Esophagus muscularis mucosa (tissue), 4 donors: ENCODE measurements at regions not wholly inside any gene's neighbourhood (a gene's known extent, or its start where the extent isn't known, plus 50 kb on each side); places are given as distances from the start of the nearest gene placed in this dataset.

Source experiments
- DNase-seq: peaks from one replicate; pipeline ENCODE4 v3.0.0-alpha.2; 2017; ENCODE audit errors: extremely low spot score
- H3K27ac ChIP-seq, 4 donors: fragments of 200-600 bp; sonication (generic); replicated peaks in 1 of 4; 1 replicate in 3 of 4; 2 replicates in 1 of 4; pipeline ENCODE4 v1.5.1; 2016 to 2019; ENCODE audit warnings: mild to moderate bottlenecking in 1 of 4
- H3K27me3 ChIP-seq, 4 donors: fragments of 200-600 bp; sonication (generic); one replicate each; pipeline versions ENCODE4 v1.5.1 to v1.6.0; 2016 to 2019
- H3K36me3 ChIP-seq, 4 donors: fragments of 200-600 bp; sonication (generic); one replicate each; pipeline ENCODE4 v1.5.1; 2016 to 2019
- H3K4me1 ChIP-seq, 4 donors: fragments of 200-600 bp; sonication (generic); one replicate each; pipeline ENCODE4 v1.5.1; 2016 to 2019
- H3K4me3 ChIP-seq, 4 donors: fragments of 200-600 bp; sonication (generic); 1 replicate in 2 of 4; 2 replicates in 2 of 4; pipeline ENCODE4 v1.5.1; 2016 to 2019; ENCODE audit warnings: mild to moderate bottlenecking in 4 of 4, moderate library complexity in 1 of 4
- H3K9me3 ChIP-seq, 4 donors: fragments of 200-600 bp; sonication (generic); 1 replicate in 3 of 4; 2 replicates in 1 of 4; pipeline ENCODE4 v1.5.1; 2016 to 2019
- CTCF ChIP-seq, 3 experiments: fragments of 200-600 bp in 2 of 3; fragments of 450-650 bp in 1 of 3; sonication (generic) in 2 of 3; IDR thresholded peaks; one replicate each; pipeline ENCODE4 v1.5.1; 2017 to 2019; ENCODE audit warnings: antibody characterized with exemption in 3 of 3, mild to moderate bottlenecking in 2 of 3, moderate library complexity in 1 of 3
- EP300 ChIP-seq: sonication (generic); formaldehyde crosslinking; IDR thresholded peaks from one replicate; pipeline ENCODE4 v1.6.1; 2017; ENCODE audit warnings: antibody characterized with exemption
- POLR2A ChIP-seq: fragments of 450-650 bp; IDR thresholded peaks from one replicate; pipeline ENCODE4 v1.6.1; 2017; ENCODE audit warnings: antibody characterized with exemption, moderate library complexity, mild to moderate bottlenecking, low read depth
- POLR2AphosphoS5 ChIP-seq, 2 donors: sonication (generic); formaldehyde crosslinking; IDR thresholded peaks; one replicate each; pipeline ENCODE4 v1.6.1; 2017; ENCODE audit warnings: antibody characterized with exemption in 2 of 2
- WGBS: methylation state at CpG from one replicate; pipeline ENCODE4 v1.1.5; 2018; 5-methylcytosine and 5-hydroxymethylcytosine counted together
- intact Hi-C: fragments of 100-400 bp; cut with DNase I; formaldehyde crosslinking; loops from one replicate; pipeline ENCODE4 v1.15.1; 2023

- TF ChIP-seq EP300 (no peak), CTCF (IDR thresholded peaks at IDR 0.05) (no peak), POLR2A (no peak), POLR2AphosphoS5 (IDR thresholded peaks at IDR 0.05) (no peak)
- Histone ChIP-seq H3K4me3 (no peak overlapping the region), H3K36me3 (no peaks in the 10 kb centered on the region), H3K4me1 (no peaks in the 10 kb centered on the region), H3K27me3 (no peaks in the 10 kb centered on the region), H3K27ac (no peak overlapping the region), H3K9me3 (no peaks in the 10 kb centered on the region)
- WGBS: 31% methylated on average over 4 of the region's 4 CpGs
- intact Hi-C loops: no loop called here
- DNase-seq: no peak
These were observed 1207.1 kb upstream of the CDH18 start for GRCh38 chr5:21195145-21195544.

GRCh38 chr5:21185536-21185935 lies 1197.5 kb upstream of the CDH18 start:
- intact Hi-C loops: no loop called here
- Histone ChIP-seq H3K36me3 (no peaks in the 10 kb centered on the region), H3K27me3 (no peaks in the 10 kb centered on the region), H3K27ac (no peak overlapping the region), H3K4me1 (no peaks in the 10 kb centered on the region), H3K9me3 (no peaks in the 10 kb centered on the region), H3K4me3 (no peak overlapping the region)
- TF ChIP-seq POLR2A: no peak
- no peak for TF ChIP-seq CTCF (IDR thresholded peaks at IDR 0.05)
- TF ChIP-seq POLR2AphosphoS5 (IDR thresholded peaks at IDR 0.05): no peak
- no peak for TF ChIP-seq EP300
- no peak for DNase-seq
- WGBS: 70% methylated on average over 5 of the region's 5 CpGs

- WGBS: 83% methylated on average over 4 of the region's 4 CpGs
These were observed 1196.6 kb upstream of the CDH18 start for GRCh38 chr5:21184581-21184980.

GRCh38 chr5:21181609-21182125 lies 1193.7 kb upstream of the CDH18 start:
- H3K27me3 ChIP-seq: no peaks in the 10 kb centered on the region
- no peaks in the 10 kb centered on the region for H3K9me3 ChIP-seq
- WGBS: 64% methylated on average over 3 of the region's 3 CpGs
- no peaks in the 10 kb centered on the region for H3K4me1 ChIP-seq
- no peak overlapping the region for H3K4me3 ChIP-seq
- H3K27ac ChIP-seq: no peak overlapping the region
- no peaks in the 10 kb centered on the region for H3K36me3 ChIP-seq
- intact Hi-C loops: no loop called here
- no peak for TF ChIP-seq POLR2AphosphoS5 (IDR thresholded peaks at IDR 0.05)
- no peak for TF ChIP-seq POLR2A
- no peak for TF ChIP-seq CTCF (IDR thresholded peaks at IDR 0.05)
- TF ChIP-seq EP300: no peak
- DNase-seq: no peak

More at GRCh38 chr5:21184581-21184980, 1196.6 kb upstream of the CDH18 start:
- no peak for DNase-seq
- no peak overlapping the region for H3K4me3 ChIP-seq
- no peaks in the 10 kb centered on the region for H3K4me1 ChIP-seq
- H3K9me3 ChIP-seq: no peaks in the 10 kb centered on the region
- no peaks in the 10 kb centered on the region for H3K36me3 ChIP-seq
- no peak overlapping the region for H3K27ac ChIP-seq
- intact Hi-C loops: no loop called here
- no peak for TF ChIP-seq POLR2AphosphoS5 (IDR thresholded peaks at IDR 0.05)
- no peaks in the 10 kb centered on the region for H3K27me3 ChIP-seq

GRCh38 chr5:21173526-21173925 lies 1185.5 kb upstream of the CDH18 start:
- TF ChIP-seq EP300 (no peak), POLR2A (no peak), POLR2AphosphoS5 (IDR thresholded peaks at IDR 0.05) (no peak), CTCF (IDR thresholded peaks at IDR 0.05) (no peak)
- Histone ChIP-seq H3K9me3 (no peaks in the 10 kb centered on the region), H3K4me1 (no peaks in the 10 kb centered on the region), H3K27me3 (no peaks in the 10 kb centered on the region), H3K36me3 (no peaks in the 10 kb centered on the region), H3K4me3 (no peak overlapping the region), H3K27ac (no peak overlapping the region)
- DNase-seq: no peak
- intact Hi-C loops: no loop called here
- 82% methylated on average over 2 of the region's 2 CpGs for WGBS
